HG03442 (cell line): ENCODE measurements at regions not wholly inside any gene's neighbourhood (a gene's known extent, or its start where the extent isn't known, plus 50 kb on each side); places are given as distances from the start of the nearest gene placed in this dataset.
A peak's percentile ranks its signal among the peaks of the same experiment; 100 is the strongest.

Source experiments
- ATAC-seq: cut with Tn5 transposase; IDR thresholded peaks from one replicate; pipeline ENCODE4 v1.9.1; 2021; ENCODE audit warnings: mild to moderate bottlenecking, moderate library complexity; ENCODE audit not compliant: unreplicated experiment

- ATAC-seq: no peak
Observed at GRCh38 chr4:46684041-46684440, 225.0 kb downstream of the COX7B2 start.

- ATAC-seq: no peak
Observed at GRCh38 chr4:46676364-46676763, 232.7 kb downstream of the COX7B2 start.

- ATAC-seq: no peak
Observed at GRCh38 chr4:46674326-46674725, 234.7 kb downstream of the COX7B2 start.

- ATAC-seq: no peak
Observed at GRCh38 chr4:46667790-46668189, 241.3 kb downstream of the COX7B2 start.

- no peak for ATAC-seq
Observed at GRCh38 chr4:46656071-46656470, 253.0 kb downstream of the COX7B2 start.

GRCh38 chr4:46653842-46654241 is 255.2 kb downstream of the COX7B2 start:
- no peak for ATAC-seq

- no peak for ATAC-seq
Observed at GRCh38 chr4:46649390-46649789, 259.5 kb upstream of the GABRA2 start.

- peak; percentile 98 for ATAC-seq
Observed at GRCh38 chr4:46648088-46648744, 258.3 kb upstream of the GABRA2 start.

GRCh38 chr4:46645126-46645525 is 255.2 kb upstream of the GABRA2 start:
- ATAC-seq: no peak
